MM.1S (cell line): ENCODE measurements at regions not wholly inside any gene's neighbourhood (a gene's known extent, or its start where the extent isn't known, plus 50 kb on each side); places are given as distances from the start of the nearest gene placed in this dataset.

Experiments
- DNase-seq: peaks from one replicate; pipeline ENCODE4 v3.0.0-alpha.2; 2015
- H2AFZ ChIP-seq: fragments of 300-600 bp; sonication (generic); 2 replicates; pipeline ENCODE4 v1.6.0; 2016; ENCODE audit warnings: antibody characterized with exemption, low read length
- H3F3A ChIP-seq: fragments of 300-600 bp; sonication (generic); 2 replicates; pipeline ENCODE4 v1.6.1; 2016; ENCODE audit warnings: mild to moderate bottlenecking, antibody characterized with exemption, low read length, moderate library complexity, mixed read lengths; ENCODE audit not compliant: insufficient read depth
- H3K27ac ChIP-seq: fragments of 300-600 bp; sonication (generic); 2 replicates; pipeline ENCODE4 v1.5.1; 2016; ENCODE audit warnings: mild to moderate bottlenecking, low read length
- H3K27me3 ChIP-seq: fragments of 300-600 bp; sonication (generic); replicated peaks from 2 replicates; pipeline ENCODE4 v1.6.0; 2016; ENCODE audit warnings: low read length; ENCODE audit not compliant: insufficient read depth
- H3K36me3 ChIP-seq: fragments of 300-600 bp; sonication (generic); replicated peaks from 2 replicates; pipeline ENCODE4 v1.6.1; 2016; ENCODE audit warnings: mild to moderate bottlenecking, low read length, mixed read lengths; ENCODE audit not compliant: insufficient read depth
- H3K4me1 ChIP-seq: fragments of 300-600 bp; sonication (generic); 2 replicates; pipeline ENCODE4 v1.6.1; 2016; ENCODE audit warnings: low read length, mixed read lengths
- H3K4me2 ChIP-seq: fragments of 300-600 bp; sonication (generic); 2 replicates; pipeline ENCODE4 v1.6.0; 2016; ENCODE audit warnings: low read depth, low read length
- H3K4me3 ChIP-seq: fragments of 300-600 bp; sonication (generic); 2 replicates; pipeline ENCODE4 v1.5.1; 2016; ENCODE audit warnings: low read length, mixed read lengths
- H3K79me2 ChIP-seq: fragments of 300-600 bp; sonication (generic); 2 replicates; pipeline ENCODE4 v1.6.1; 2016; ENCODE audit warnings: mixed run types, low read length, mixed read lengths
- H3K9ac ChIP-seq: fragments of 300-600 bp; sonication (generic); 2 replicates; pipeline ENCODE4 v1.6.1; 2016; ENCODE audit warnings: low read length, mixed read lengths
- H3K9me2 ChIP-seq: fragments of 300-600 bp; sonication (generic); replicated peaks from 2 replicates; pipeline ENCODE4 v1.6.1; 2016; ENCODE audit warnings: mild to moderate bottlenecking, low read length, mixed read lengths; ENCODE audit not compliant: insufficient read depth
- H3K9me3 ChIP-seq: fragments of 300-600 bp; sonication (generic); replicated peaks from 2 replicates; pipeline ENCODE4 v1.6.1; 2016; ENCODE audit warnings: mild to moderate bottlenecking, low read length, mixed read lengths; ENCODE audit not compliant: insufficient read depth
- H4K20me1 ChIP-seq: fragments of 300-600 bp; sonication (generic); 2 replicates; pipeline ENCODE4 v1.6.1; 2016; ENCODE audit warnings: mild to moderate bottlenecking, low read length, moderate library complexity, mixed read lengths; ENCODE audit not compliant: insufficient read depth
- EZH2 ChIP-seq: fragments of 300-600 bp; sonication (generic); optimal IDR thresholded peaks from 2 replicates; pipeline ENCODE3; 2017; ENCODE audit warnings: low read depth, mild to moderate bottlenecking, antibody characterized with exemption, low read length, mixed read lengths
- EZH2phosphoT487 ChIP-seq: fragments of 300-600 bp; sonication (generic); IDR thresholded peaks from 2 replicates; pipeline ENCODE4 v1.6.1; 2018; ENCODE audit warnings: antibody characterized with exemption, low read length
- TF ChIP-seq, protein P1 (sequence below): fragments of 300-600 bp; sonication (generic); IDR thresholded peaks from 2 replicates; pipeline ENCODE4 v1.5.1; 2016; ENCODE audit warnings: antibody characterized with exemption, low read length, mixed read lengths

GRCh38 chr11:19301361-19301760, 60.6 kb upstream of the E2F8 start:
- H3K9me3 ChIP-seq, result no peaks in the 10 kb centered on the region
- no peak for TF ChIP-seq EZH2
- no peak for TF ChIP-seq EZH2phosphoT487
- TF ChIP-seq, protein P1, sequence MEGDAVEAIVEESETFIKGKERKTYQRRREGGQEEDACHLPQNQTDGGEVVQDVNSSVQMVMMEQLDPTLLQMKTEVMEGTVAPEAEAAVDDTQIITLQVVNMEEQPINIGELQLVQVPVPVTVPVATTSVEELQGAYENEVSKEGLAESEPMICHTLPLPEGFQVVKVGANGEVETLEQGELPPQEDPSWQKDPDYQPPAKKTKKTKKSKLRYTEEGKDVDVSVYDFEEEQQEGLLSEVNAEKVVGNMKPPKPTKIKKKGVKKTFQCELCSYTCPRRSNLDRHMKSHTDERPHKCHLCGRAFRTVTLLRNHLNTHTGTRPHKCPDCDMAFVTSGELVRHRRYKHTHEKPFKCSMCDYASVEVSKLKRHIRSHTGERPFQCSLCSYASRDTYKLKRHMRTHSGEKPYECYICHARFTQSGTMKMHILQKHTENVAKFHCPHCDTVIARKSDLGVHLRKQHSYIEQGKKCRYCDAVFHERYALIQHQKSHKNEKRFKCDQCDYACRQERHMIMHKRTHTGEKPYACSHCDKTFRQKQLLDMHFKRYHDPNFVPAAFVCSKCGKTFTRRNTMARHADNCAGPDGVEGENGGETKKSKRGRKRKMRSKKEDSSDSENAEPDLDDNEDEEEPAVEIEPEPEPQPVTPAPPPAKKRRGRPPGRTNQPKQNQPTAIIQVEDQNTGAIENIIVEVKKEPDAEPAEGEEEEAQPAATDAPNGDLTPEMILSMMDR, result no peak
- H3K4me3 ChIP-seq, result no peak overlapping the region
- no peaks in the 10 kb centered on the region for H3K79me2 ChIP-seq
- no peaks in the 10 kb centered on the region for H4K20me1 ChIP-seq
- H3K36me3 ChIP-seq, result no peaks in the 10 kb centered on the region
- H3K4me2 ChIP-seq, result no peak overlapping the region
- H3F3A ChIP-seq, result no peaks in the 10 kb centered on the region
- H3K27me3 ChIP-seq, result no peaks in the 10 kb centered on the region
- H3K9me2 ChIP-seq, result no peaks in the 10 kb centered on the region
- H3K27ac ChIP-seq, result no peak overlapping the region
- no peak overlapping the region for H2AFZ ChIP-seq
- H3K4me1 ChIP-seq, result no peaks in the 10 kb centered on the region
- H3K9ac ChIP-seq, result no peak overlapping the region
- DNase-seq, result no peak

GRCh38 chr11:19294444-19294843, 53.7 kb upstream of the E2F8 start:
- Histone ChIP-seq H3K27ac (no peak overlapping the region), H3F3A (no peaks in the 10 kb centered on the region), H3K4me2 (no peak overlapping the region), H3K79me2 (no peaks in the 10 kb centered on the region), H3K9me3 (no peaks in the 10 kb centered on the region), H2AFZ (no peak overlapping the region), H3K27me3 (no peaks in the 10 kb centered on the region), H3K4me3 (no peak overlapping the region), H3K9ac (no peak overlapping the region), H3K9me2 (no peaks in the 10 kb centered on the region), H3K36me3 (no peaks in the 10 kb centered on the region), H3K4me1 (no peaks in the 10 kb centered on the region), H4K20me1 (no peaks in the 10 kb centered on the region)
- TF ChIP-seq EZH2 (no peak), EZH2phosphoT487 (no peak)
- TF ChIP-seq, protein P1, result no peak
- no peak for DNase-seq

GRCh38 chr11:19291064-19291463, 50.3 kb upstream of the E2F8 start:
- H3K9me3 ChIP-seq, result no peaks in the 10 kb centered on the region
- no peaks in the 10 kb centered on the region for H3K27me3 ChIP-seq
- no peaks in the 10 kb centered on the region for H3F3A ChIP-seq
- H3K9me2 ChIP-seq, result no peaks in the 10 kb centered on the region
- no peaks in the 10 kb centered on the region for H3K4me1 ChIP-seq
- no peak for TF ChIP-seq EZH2
- TF ChIP-seq, protein P1, result no peak
- TF ChIP-seq EZH2phosphoT487, result no peak
- H3K9ac ChIP-seq, result no peak overlapping the region
- no peaks in the 10 kb centered on the region for H3K36me3 ChIP-seq
- no peak overlapping the region for H2AFZ ChIP-seq
- no peak overlapping the region for H3K4me3 ChIP-seq
- no peak for DNase-seq
- H3K27ac ChIP-seq, result no peak overlapping the region
- H4K20me1 ChIP-seq, result no peaks in the 10 kb centered on the region
- H3K79me2 ChIP-seq, result no peaks in the 10 kb centered on the region
- H3K4me2 ChIP-seq, result no peak overlapping the region
